ENCODE measurements at regions not wholly inside any gene's neighbourhood (a gene's known extent, or its start where the extent isn't known, plus 50 kb on each side); places are given as distances from the start of the nearest gene placed in this dataset.

DNA sequence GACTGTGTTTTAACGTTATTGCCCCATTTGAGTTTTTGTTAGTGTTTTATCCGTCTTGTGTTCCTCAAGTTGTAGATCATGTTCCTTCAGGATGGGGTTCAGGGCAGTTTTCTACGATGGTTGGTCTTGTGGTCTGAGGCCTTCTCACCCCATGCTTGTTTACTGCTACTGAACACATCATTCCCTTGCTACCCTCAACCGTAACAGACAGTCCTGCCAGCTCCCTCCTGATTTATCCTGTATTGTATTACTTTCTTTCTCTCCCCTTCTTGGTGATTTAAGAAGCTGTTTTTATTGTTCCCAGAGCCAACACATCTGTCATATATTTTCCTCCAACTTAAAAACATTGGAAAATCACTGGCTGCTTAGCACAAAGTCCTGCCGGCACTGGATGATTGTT, 719.8 kb downstream of the INHBA start:
- TF ChIP-seq, protein P1, sequence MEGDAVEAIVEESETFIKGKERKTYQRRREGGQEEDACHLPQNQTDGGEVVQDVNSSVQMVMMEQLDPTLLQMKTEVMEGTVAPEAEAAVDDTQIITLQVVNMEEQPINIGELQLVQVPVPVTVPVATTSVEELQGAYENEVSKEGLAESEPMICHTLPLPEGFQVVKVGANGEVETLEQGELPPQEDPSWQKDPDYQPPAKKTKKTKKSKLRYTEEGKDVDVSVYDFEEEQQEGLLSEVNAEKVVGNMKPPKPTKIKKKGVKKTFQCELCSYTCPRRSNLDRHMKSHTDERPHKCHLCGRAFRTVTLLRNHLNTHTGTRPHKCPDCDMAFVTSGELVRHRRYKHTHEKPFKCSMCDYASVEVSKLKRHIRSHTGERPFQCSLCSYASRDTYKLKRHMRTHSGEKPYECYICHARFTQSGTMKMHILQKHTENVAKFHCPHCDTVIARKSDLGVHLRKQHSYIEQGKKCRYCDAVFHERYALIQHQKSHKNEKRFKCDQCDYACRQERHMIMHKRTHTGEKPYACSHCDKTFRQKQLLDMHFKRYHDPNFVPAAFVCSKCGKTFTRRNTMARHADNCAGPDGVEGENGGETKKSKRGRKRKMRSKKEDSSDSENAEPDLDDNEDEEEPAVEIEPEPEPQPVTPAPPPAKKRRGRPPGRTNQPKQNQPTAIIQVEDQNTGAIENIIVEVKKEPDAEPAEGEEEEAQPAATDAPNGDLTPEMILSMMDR (IDR thresholded peaks at IDR 0.05; ENCODE audit: control extremely low read depth in 1 of 3, insufficient read depth in 1 of 3, low read depth in 1 of 3, low read length in 3 of 3): no peak
- TF ChIP-seq POLR2A (IDR thresholded peaks at IDR 0.05; ENCODE audit: control extremely low read depth in 1 of 2, low read depth in 2 of 2, low read length in 2 of 2): no peak
- TF ChIP-seq, protein P2, sequence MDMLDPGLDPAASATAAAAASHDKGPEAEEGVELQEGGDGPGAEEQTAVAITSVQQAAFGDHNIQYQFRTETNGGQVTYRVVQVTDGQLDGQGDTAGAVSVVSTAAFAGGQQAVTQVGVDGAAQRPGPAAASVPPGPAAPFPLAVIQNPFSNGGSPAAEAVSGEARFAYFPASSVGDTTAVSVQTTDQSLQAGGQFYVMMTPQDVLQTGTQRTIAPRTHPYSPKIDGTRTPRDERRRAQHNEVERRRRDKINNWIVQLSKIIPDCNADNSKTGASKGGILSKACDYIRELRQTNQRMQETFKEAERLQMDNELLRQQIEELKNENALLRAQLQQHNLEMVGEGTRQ (IDR thresholded peaks at IDR 0.05; ENCODE audit: low read length): no peak
- no peak for TF ChIP-seq SIN3A (conservative IDR thresholded peaks at IDR 0.05 in 1 of 2, IDR thresholded peaks at IDR 0.05 in 1 of 2; ENCODE audit: low read depth in 1 of 2, low read length in 2 of 2)
- TF ChIP-seq TAF1 (IDR thresholded peaks at IDR 0.05; ENCODE audit: low read depth, low read length): no peak
- TF ChIP-seq TBP (IDR thresholded peaks at IDR 0.05; ENCODE audit: low read depth, low read length): no peak
- TF ChIP-seq SP1 (IDR thresholded peaks at IDR 0.05; ENCODE audit: low read depth, low read length): no peak
- no peak for TF ChIP-seq CREB1 (IDR thresholded peaks at IDR 0.05)
